ENCODE measurements at regions not wholly inside any gene's neighbourhood (a gene's known extent, or its start where the extent isn't known, plus 50 kb on each side); places are given as distances from the start of the nearest gene placed in this dataset.

DNA sequence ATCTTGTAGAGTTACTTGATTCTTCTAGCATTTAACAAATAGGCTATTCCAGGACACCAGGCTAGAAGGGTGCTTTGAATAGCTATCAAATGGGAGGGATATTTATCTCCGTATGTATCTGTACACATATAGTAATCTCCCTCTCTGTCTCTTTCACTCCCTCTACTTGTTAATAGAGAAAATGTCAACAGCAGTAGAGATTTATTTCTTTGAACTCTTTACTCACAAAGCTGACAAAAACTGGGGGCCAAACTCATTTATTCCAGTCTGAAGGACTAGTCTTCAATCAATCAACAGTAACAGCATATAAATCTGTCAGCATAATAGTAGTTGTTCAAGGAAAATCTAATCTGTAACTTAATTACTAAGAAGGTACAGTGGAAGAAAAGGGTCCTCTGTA, 78.2 kb upstream of the FER start:
- intact Hi-C loops (cut with DNase I): no loop called here
- Histone ChIP-seq H3K27me3 (no peaks in the 10 kb centered on the region), H3K4me3 (no peak overlapping the region), H3K4me1 (no peaks in the 10 kb centered on the region), H3K9me3 (no peaks in the 10 kb centered on the region), H3K27ac (no peak overlapping the region), H3K36me3 (no peaks in the 10 kb centered on the region)
- ATAC-seq (no peak), DNase-seq (no peak)
- TF ChIP-seq, protein P1, sequence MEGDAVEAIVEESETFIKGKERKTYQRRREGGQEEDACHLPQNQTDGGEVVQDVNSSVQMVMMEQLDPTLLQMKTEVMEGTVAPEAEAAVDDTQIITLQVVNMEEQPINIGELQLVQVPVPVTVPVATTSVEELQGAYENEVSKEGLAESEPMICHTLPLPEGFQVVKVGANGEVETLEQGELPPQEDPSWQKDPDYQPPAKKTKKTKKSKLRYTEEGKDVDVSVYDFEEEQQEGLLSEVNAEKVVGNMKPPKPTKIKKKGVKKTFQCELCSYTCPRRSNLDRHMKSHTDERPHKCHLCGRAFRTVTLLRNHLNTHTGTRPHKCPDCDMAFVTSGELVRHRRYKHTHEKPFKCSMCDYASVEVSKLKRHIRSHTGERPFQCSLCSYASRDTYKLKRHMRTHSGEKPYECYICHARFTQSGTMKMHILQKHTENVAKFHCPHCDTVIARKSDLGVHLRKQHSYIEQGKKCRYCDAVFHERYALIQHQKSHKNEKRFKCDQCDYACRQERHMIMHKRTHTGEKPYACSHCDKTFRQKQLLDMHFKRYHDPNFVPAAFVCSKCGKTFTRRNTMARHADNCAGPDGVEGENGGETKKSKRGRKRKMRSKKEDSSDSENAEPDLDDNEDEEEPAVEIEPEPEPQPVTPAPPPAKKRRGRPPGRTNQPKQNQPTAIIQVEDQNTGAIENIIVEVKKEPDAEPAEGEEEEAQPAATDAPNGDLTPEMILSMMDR (IDR thresholded peaks at IDR 0.05): no peak

GRCh38 chr5:108661590-108662219, 86.0 kb upstream of the FER start:
- Histone ChIP-seq H3K36me3 (no peaks in the 10 kb centered on the region), H3K9me3 (no peaks in the 10 kb centered on the region), H3K4me1 (no peaks in the 10 kb centered on the region), H3K27ac (no peak overlapping the region), H3K27me3 (no peaks in the 10 kb centered on the region), H3K4me3 (no peak overlapping the region)
- intact Hi-C loops (cut with DNase I): no loop called here
- DNase-seq (no peak), ATAC-seq (no peak)
- TF ChIP-seq, protein P1 (IDR thresholded peaks at IDR 0.05): no peak

DNA sequence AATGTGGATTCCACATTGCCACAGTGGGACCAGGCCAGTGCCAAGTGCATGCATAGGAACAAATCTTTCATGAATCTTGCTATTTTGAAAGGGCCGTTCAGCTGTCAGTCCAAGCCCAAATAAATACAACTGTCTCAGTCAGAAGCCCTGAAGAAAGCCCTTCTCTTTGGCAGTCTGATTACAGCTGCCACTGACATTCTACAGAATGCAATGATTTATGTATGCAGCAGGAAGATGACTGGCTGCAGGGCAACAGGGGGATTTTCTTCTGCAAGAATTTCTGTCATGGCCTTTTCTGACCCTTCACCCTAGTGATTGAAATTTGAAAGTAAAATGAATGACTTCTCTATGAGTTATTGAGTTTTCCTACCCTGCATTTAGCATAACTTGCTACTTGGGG, 86.7 kb upstream of the FER start:
- H3K27ac ChIP-seq: no peak overlapping the region

DNA sequence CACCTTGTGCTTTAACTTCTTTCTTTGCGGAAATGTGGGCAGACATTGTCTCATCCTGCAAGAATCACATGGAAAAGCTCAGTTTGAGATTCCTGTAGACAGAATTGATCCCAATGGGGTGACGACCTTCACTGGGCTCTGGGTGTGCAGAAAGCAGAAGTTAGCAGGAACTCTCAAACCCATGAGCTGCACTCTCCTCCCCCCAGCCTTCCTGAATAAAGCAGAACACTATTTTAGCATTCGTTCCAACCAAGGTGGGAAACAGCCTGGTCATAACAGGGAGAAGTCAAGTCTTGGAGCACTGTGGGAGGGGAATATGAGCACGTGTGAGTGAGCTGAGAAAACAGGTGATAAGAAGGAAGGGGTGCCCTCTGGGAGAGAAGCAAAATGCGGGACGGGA, 87.4 kb upstream of the FER start:
- Histone ChIP-seq H3K27me3 (no peaks in the 10 kb centered on the region), H3K4me3 (no peak overlapping the region), H3K27ac (no peak overlapping the region), H3K9me3 (no peaks in the 10 kb centered on the region), H3K4me1 (no peaks in the 10 kb centered on the region), H3K36me3 (no peaks in the 10 kb centered on the region)
- intact Hi-C loops (cut with DNase I): no loop called here
- ATAC-seq: peak; percentile 24
- TF ChIP-seq, protein P1 (IDR thresholded peaks at IDR 0.05): no peak
- no peak for DNase-seq

More for the DNA sequence above, 86.7 kb upstream of the FER start:
- Histone ChIP-seq H3K27me3 (no peaks in the 10 kb centered on the region), H3K36me3 (no peaks in the 10 kb centered on the region), H3K9me3 (no peaks in the 10 kb centered on the region), H3K4me1 (no peaks in the 10 kb centered on the region), H3K4me3 (no peak overlapping the region)
- DNase-seq (no peak), ATAC-seq (no peak)
- TF ChIP-seq, protein P1 (IDR thresholded peaks at IDR 0.05): no peak
- intact Hi-C loops (cut with DNase I): no loop called here

DNA sequence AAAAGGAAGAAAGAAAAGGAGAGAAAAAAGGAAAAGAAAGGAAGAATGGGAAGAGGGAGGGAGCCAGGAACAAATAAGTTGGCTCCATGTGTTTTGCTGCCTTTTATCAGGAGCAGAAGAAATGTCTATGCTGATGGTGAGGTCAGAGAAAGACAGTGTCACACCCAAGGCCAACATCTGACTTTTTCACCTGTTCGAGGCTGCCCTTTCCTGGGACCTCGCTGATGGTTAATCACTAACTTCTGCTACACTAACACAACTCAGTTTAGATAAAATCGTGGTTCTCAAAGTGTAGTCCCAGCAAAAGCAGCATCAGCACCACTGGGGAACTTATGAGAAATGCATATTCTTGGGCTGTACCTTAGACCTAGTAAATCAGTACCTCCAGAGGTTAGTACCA, 88.2 kb upstream of the FER start:
- DNase-seq (no peak), ATAC-seq (no peak)
- TF ChIP-seq, protein P1 (IDR thresholded peaks at IDR 0.05): no peak
- Histone ChIP-seq H3K27me3 (no peaks in the 10 kb centered on the region), H3K4me3 (no peak overlapping the region), H3K27ac (no peak overlapping the region), H3K9me3 (no peaks in the 10 kb centered on the region), H3K36me3 (no peaks in the 10 kb centered on the region), H3K4me1 (no peaks in the 10 kb centered on the region)
- intact Hi-C loops (cut with DNase I): no loop called here

Measured in upper lobe of right lung (tissue), 1 donor.